H9 (cell line): ENCODE measurements at regions not wholly inside any gene's neighbourhood (a gene's known extent, or its start where the extent isn't known, plus 50 kb on each side); places are given as distances from the start of the nearest gene placed in this dataset.

Source experiments
- DNase-seq: peaks from one replicate; pipeline ENCODE4 v3.0.0-alpha.2; 2017
- H2AFZ ChIP-seq: one replicate; pipeline ENCODE4 v1.6.1; 2013; ENCODE audit warnings: mild to moderate bottlenecking, low read length, control low read depth, moderate library complexity
- H2AK5ac ChIP-seq: 2 replicates; pipeline ENCODE4 v1.6.1; 2013; ENCODE audit warnings: low read length, control low read depth, mixed read lengths; ENCODE audit not compliant: insufficient read length
- H2BK120ac ChIP-seq: one replicate; pipeline ENCODE4 v1.6.1; 2013; ENCODE audit warnings: low read depth, mild to moderate bottlenecking, low read length, control low read depth, inconsistent platforms; ENCODE audit not compliant: poor library complexity, severe bottlenecking
- H2BK12ac ChIP-seq: 2 replicates; pipeline ENCODE4 v1.6.1; 2013; ENCODE audit warnings: low read length, control low read depth, mixed read lengths, low read depth; ENCODE audit not compliant: insufficient read length
- H2BK15ac ChIP-seq: 2 replicates; pipeline ENCODE4 v1.6.1; 2013; ENCODE audit warnings: low read depth, low read length, control low read depth
- H2BK20ac ChIP-seq: one replicate; pipeline ENCODE4 v1.6.1; 2013; ENCODE audit warnings: low read depth, mild to moderate bottlenecking, low read length, control low read depth, inconsistent platforms; ENCODE audit not compliant: poor library complexity, severe bottlenecking
- H2BK5ac ChIP-seq: 2 replicates; pipeline ENCODE4 v1.6.1; 2013; ENCODE audit warnings: low read length, control low read depth, mixed read lengths; ENCODE audit not compliant: insufficient read length
- H3K14ac ChIP-seq: 2 replicates; pipeline ENCODE4 v1.6.1; 2013; ENCODE audit warnings: low read length, control low read depth; ENCODE audit not compliant: insufficient read depth
- H3K18ac ChIP-seq: 2 replicates; pipeline ENCODE4 v1.6.1; 2013; ENCODE audit warnings: low read depth, mild to moderate bottlenecking, mixed read lengths, low read length, control low read depth; ENCODE audit not compliant: insufficient read length
- H3K23ac ChIP-seq: 2 replicates; pipeline ENCODE4 v1.6.1; 2013; ENCODE audit warnings: low read length, control low read depth, mixed read lengths, low read depth; ENCODE audit not compliant: insufficient read length
- H3K23me2 ChIP-seq: 2 replicates; pipeline ENCODE4 v1.6.1; 2013; ENCODE audit warnings: low read depth, mild to moderate bottlenecking, mixed read lengths, low read length, control low read depth; ENCODE audit not compliant: insufficient read length, poor library complexity, severe bottlenecking
- H3K27ac ChIP-seq: 2 replicates; pipeline ENCODE4 v1.5.1; 2013; ENCODE audit warnings: low read length, control low read depth, mixed read lengths, low read depth; ENCODE audit not compliant: insufficient read length
- H3K27me3 ChIP-seq: 2 replicates; pipeline ENCODE4 v1.6.1; 2013; ENCODE audit warnings: low read length, control low read depth, inconsistent platforms; ENCODE audit not compliant: insufficient read depth
- H3K4ac ChIP-seq: 2 replicates; pipeline ENCODE4 v1.6.1; 2013; ENCODE audit warnings: low read depth, mild to moderate bottlenecking, control low read depth, inconsistent platforms, low read length, moderate library complexity
- H3K4me1 ChIP-seq: 2 replicates; pipeline ENCODE4 v1.6.1; 2013; ENCODE audit warnings: low read length, control low read depth, inconsistent platforms; ENCODE audit not compliant: insufficient read depth
- H3K4me2 ChIP-seq: 2 replicates; pipeline ENCODE4 v1.6.1; 2013; ENCODE audit warnings: low read length, control low read depth, mixed read lengths; ENCODE audit not compliant: insufficient read length, insufficient read depth
- H3K56ac ChIP-seq: 2 replicates; pipeline ENCODE4 v1.6.1; 2013; ENCODE audit warnings: low read depth, mild to moderate bottlenecking, mixed read lengths, low read length, control low read depth; ENCODE audit not compliant: insufficient read length
- H3K79me1 ChIP-seq: 2 replicates; pipeline ENCODE4 v1.6.1; 2013; ENCODE audit warnings: low read depth, mild to moderate bottlenecking, moderate library complexity, low read length, control low read depth, inconsistent platforms; ENCODE audit not compliant: insufficient read depth, poor library complexity, severe bottlenecking
- H3K79me2 ChIP-seq: 2 replicates; pipeline ENCODE4 v1.6.1; 2013; ENCODE audit warnings: low read length, control low read depth, inconsistent platforms; ENCODE audit not compliant: insufficient read depth
- H3K9ac ChIP-seq: 2 replicates; pipeline ENCODE4 v1.6.1; 2013; ENCODE audit warnings: low read length, control low read depth, mixed read lengths; ENCODE audit not compliant: insufficient read length; ENCODE audit errors: extremely low read depth
- H3K9me3 ChIP-seq: one replicate; pipeline ENCODE4 v1.6.1; 2013; ENCODE audit warnings: low read depth, low read length, inconsistent platforms; ENCODE audit not compliant: control insufficient read depth
- H3T11ph ChIP-seq: one replicate; pipeline ENCODE4 v1.6.1; 2013; ENCODE audit warnings: mild to moderate bottlenecking, low read length, control low read depth, inconsistent platforms
- H4K20me1 ChIP-seq: one replicate; pipeline ENCODE4 v1.6.1; 2013; ENCODE audit not compliant: control insufficient read depth, insufficient read length, insufficient read depth
- H4K5ac ChIP-seq: 2 replicates; pipeline ENCODE4 v1.6.1; 2013; ENCODE audit warnings: low read depth, mild to moderate bottlenecking, mixed read lengths, low read length, control low read depth; ENCODE audit not compliant: insufficient read length
- H4K8ac ChIP-seq: replicated peaks from 2 replicates; pipeline ENCODE4 v1.6.1; 2013; ENCODE audit warnings: low read length, control low read depth, mixed read lengths, low read depth; ENCODE audit not compliant: insufficient read length
- H4K91ac ChIP-seq: 2 replicates; pipeline ENCODE4 v1.6.1; 2013; ENCODE audit warnings: low read depth, mild to moderate bottlenecking, moderate library complexity, mixed read lengths, low read length, control low read depth; ENCODE audit not compliant: insufficient read length
- H3K27ac Mint-ChIP-seq, 3 experiments: 2 replicates in 2 of 3; 3 replicates in 1 of 3; pipeline ENCODE4 v1.8.0; 2020 to 2021; ENCODE audit warnings: mixed read lengths in 3 of 3, mild to moderate bottlenecking in 1 of 3, moderate library complexity in 1 of 3
- H3K27me3 Mint-ChIP-seq: 2 replicates; pipeline ENCODE4 v1.8.0; 2021; ENCODE audit warnings: low read depth, mild to moderate bottlenecking, moderate library complexity, mixed read lengths
- H3K36me3 Mint-ChIP-seq, 3 experiments: 2 replicates in 2 of 3; 3 replicates in 1 of 3; pipeline ENCODE4 v1.8.0; 2020 to 2021; ENCODE audit warnings: low read depth in 3 of 3, mixed read lengths in 3 of 3; ENCODE audit not compliant: insufficient read depth in 1 of 3
- H3K4me1 Mint-ChIP-seq, 2 experiments: 2 replicates each; pipeline ENCODE4 v1.8.0; 2020; ENCODE audit warnings: mixed read lengths in 2 of 2
- H3K4me3 Mint-ChIP-seq, 2 experiments: 2 replicates in 1 of 2; 3 replicates in 1 of 2; pipeline ENCODE4 v1.8.0; 2020 to 2021; ENCODE audit warnings: mild to moderate bottlenecking in 2 of 2, mixed read lengths in 2 of 2, moderate library complexity in 1 of 2
- H3K9me3 Mint-ChIP-seq, 2 experiments: 2 replicates in 1 of 2; 3 replicates in 1 of 2; pipeline ENCODE4 v1.8.0; 2020; ENCODE audit warnings: mild to moderate bottlenecking in 2 of 2, mixed read lengths in 2 of 2, moderate library complexity in 1 of 2
- CTCF ChIP-seq: fragments of 200-600 bp; sonication (generic); conservative IDR thresholded peaks from 3 replicates; pipeline ENCODE4 v1.8.0; 2021; ENCODE audit warnings: antibody characterized with exemption, mild to moderate bottlenecking
- WGBS: extraction: QIAGEN DNeasy Blood & Tissue Kit; methylation state at CpG from one replicate; pipeline ENCODE4 v1.1.7; 2013; ENCODE audit warnings: missing lambda C conversion rate, low lambda C conversion rate, mixed read lengths; ENCODE audit not compliant: insufficient read length; ENCODE audit errors: extremely low coverage; 5-methylcytosine and 5-hydroxymethylcytosine counted together

GRCh38 chr2:59047373-59047995, 806.4 kb upstream of the FANCL start:
- Histone ChIP-seq H3K4me2 (no peak overlapping the region), H3K18ac (no peak overlapping the region)

More at GRCh38 chr2:59047373-59047995, 806.4 kb upstream of the FANCL start:
- Histone ChIP-seq H4K8ac (no peak overlapping the region), H3K14ac (no peak overlapping the region), H3K27me3 (no peaks in the 10 kb centered on the region), H2BK20ac (no peak overlapping the region), H3K79me1 (no peaks in the 10 kb centered on the region), H4K20me1 (no peaks in the 10 kb centered on the region), H3T11ph (no peak overlapping the region), H2BK120ac (no peak overlapping the region), H2BK12ac (no peak overlapping the region), H2BK5ac (no peak overlapping the region), H2BK15ac (no peak overlapping the region), H2AK5ac (no peak overlapping the region), H4K91ac (no peak overlapping the region), H3K23ac (no peak overlapping the region), H3K9me3 (no peaks in the 10 kb centered on the region), H3K4me1 (no peaks in the 10 kb centered on the region), H3K4ac (no peak overlapping the region), H3K23me2 (no peaks in the 10 kb centered on the region), H3K79me2 (no peaks in the 10 kb centered on the region), H3K9ac (no peak overlapping the region), H3K56ac (no peak overlapping the region), H2AFZ (no peak overlapping the region), H4K5ac (no peak overlapping the region), H3K27ac (no peak overlapping the region)
- Mint-ChIP-seq H3K4me3 (no peak overlapping the region), H3K4me1 (no peaks in the 10 kb centered on the region), H3K9me3 (no peaks in the 10 kb centered on the region), H3K27me3 (no peaks in the 10 kb centered on the region; the same call in 1 of the 2 replicates), H3K36me3 (no peaks in the 10 kb centered on the region), H3K27ac (no peak overlapping the region)
- no peak for TF ChIP-seq CTCF
- WGBS = no CpG with 5 or more reads among the region's 4 CpGs
- no peak for DNase-seq
